ENCODE measurements at regions not wholly inside any gene's neighbourhood (a gene's known extent, or its start where the extent isn't known, plus 50 kb on each side); places are given as distances from the start of the nearest gene placed in this dataset.

DNA sequence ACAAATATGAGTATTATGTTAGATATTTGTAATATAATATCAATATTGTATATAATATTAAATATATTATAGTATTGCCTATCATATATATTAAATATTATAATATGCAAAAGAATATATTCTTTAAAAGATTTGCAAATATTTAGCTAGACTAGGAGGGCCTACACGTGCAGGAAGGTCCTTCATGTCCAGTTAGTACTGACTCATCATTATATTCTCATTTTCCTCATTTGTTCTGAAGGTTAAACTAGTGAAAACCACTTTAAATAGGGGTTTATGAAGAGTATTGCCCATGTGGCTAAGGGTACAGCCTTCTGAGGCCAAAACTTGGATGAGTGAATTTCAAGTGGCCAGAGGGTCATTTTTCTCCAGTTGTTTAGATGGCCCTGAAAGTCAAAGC is 293.0 kb upstream of the VRK2 start:
- H3F3A ChIP-seq (ENCODE audit: insufficient read depth, low read depth), result no peaks in the 10 kb centered on the region
- no peaks in the 10 kb centered on the region for H3K9me3 ChIP-seq (ENCODE audit: insufficient read depth, low read depth)
- no peaks in the 10 kb centered on the region for H3K27me3 ChIP-seq (ENCODE audit: insufficient read depth, low read depth)
- DNase-seq, result no peak
- H3K4me1 ChIP-seq (replicated peaks; ENCODE audit: insufficient read depth), result no peaks in the 10 kb centered on the region
- TF ChIP-seq EZH2 (IDR thresholded peaks at IDR 0.05; ENCODE audit: low read depth), result no peak
- TF ChIP-seq, protein P1, sequence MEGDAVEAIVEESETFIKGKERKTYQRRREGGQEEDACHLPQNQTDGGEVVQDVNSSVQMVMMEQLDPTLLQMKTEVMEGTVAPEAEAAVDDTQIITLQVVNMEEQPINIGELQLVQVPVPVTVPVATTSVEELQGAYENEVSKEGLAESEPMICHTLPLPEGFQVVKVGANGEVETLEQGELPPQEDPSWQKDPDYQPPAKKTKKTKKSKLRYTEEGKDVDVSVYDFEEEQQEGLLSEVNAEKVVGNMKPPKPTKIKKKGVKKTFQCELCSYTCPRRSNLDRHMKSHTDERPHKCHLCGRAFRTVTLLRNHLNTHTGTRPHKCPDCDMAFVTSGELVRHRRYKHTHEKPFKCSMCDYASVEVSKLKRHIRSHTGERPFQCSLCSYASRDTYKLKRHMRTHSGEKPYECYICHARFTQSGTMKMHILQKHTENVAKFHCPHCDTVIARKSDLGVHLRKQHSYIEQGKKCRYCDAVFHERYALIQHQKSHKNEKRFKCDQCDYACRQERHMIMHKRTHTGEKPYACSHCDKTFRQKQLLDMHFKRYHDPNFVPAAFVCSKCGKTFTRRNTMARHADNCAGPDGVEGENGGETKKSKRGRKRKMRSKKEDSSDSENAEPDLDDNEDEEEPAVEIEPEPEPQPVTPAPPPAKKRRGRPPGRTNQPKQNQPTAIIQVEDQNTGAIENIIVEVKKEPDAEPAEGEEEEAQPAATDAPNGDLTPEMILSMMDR (conservative IDR thresholded peaks at IDR 0.05), result no peak
- H3K9me2 ChIP-seq (ENCODE audit: insufficient read depth), result no peaks in the 10 kb centered on the region
- H4K20me1 ChIP-seq (ENCODE audit: insufficient read depth), result no peaks in the 10 kb centered on the region
- H3K27ac ChIP-seq, result no peak overlapping the region
- no peak overlapping the region for H3K4me2 ChIP-seq
- ChIA-PET CTCF (no interaction called here), POLR2A (ENCODE audit: unreplicated experiment) (no interaction called here)
- no peaks in the 10 kb centered on the region for H3K79me2 ChIP-seq (ENCODE audit: low read depth)
- intact Hi-C loops (cut with micrococcal nuclease; ENCODE audit: unreplicated experiment), result no loop called here
- H2AFZ ChIP-seq, result no peak overlapping the region
- no peaks in the 10 kb centered on the region for H3K36me3 ChIP-seq (ENCODE audit: low read depth)
- H3K4me3 ChIP-seq, result no peak overlapping the region
- no TSS peak for BruUV-seq (replicated peaks)

DNA sequence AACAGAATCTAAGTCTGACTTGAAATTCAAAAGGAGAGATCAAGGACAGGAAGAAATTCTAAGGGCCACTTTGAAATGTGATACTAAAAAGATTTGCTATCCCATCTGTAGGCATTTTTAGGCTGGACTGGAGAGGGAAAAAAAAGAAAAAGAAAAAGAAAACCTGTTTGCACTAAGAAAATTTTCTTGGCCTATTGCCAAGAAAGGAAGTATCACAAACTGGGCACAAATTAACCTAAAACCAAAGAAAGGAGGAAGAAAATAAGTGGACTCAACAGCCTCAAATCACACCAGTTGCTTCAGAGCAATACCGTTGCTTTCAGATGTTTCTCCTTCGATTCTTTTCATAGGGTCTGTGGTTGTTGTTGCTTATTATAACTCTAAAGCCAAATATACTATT is 287.9 kb upstream of the VRK2 start:
- ChIA-PET POLR2A (ENCODE audit: unreplicated experiment) (no interaction called here), CTCF (interaction anchor here (1.1 kb wide), 1 partner anchor 16 kb away, joined by 8 read pairs; no protein-coding TSS in a partner anchor)
- no peak overlapping the region for H3K4me3 ChIP-seq

DNA sequence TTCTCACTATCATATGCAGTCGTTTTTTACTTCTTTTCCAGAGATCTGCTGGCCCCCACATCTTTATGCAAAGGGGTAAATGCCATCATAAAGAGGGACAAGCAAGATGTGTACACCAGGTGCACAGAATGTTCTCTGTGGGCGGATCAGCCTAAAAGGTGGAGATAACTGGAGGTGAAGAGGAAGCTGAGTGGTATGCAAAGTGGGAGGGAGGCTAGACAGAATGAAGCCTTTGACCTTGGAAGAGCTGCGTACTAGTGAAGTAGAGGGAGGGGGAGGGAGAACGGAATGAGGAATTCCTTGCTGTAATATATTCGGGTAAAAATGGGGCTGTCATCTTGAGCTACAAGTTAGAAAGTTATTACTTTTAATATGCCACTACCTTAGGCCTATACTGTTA is 287.5 kb upstream of the VRK2 start:
- intact Hi-C loops (cut with micrococcal nuclease; ENCODE audit: unreplicated experiment), result loop anchor here (1.0 to 5.0 kb wide), 2 partner anchors 689 to 803 kb away; no protein-coding TSS in a partner anchor
- Histone ChIP-seq H3K4me3 (no peak overlapping the region), H3K36me3 (ENCODE audit: low read depth) (no peaks in the 10 kb centered on the region), H3K9me3 (ENCODE audit: insufficient read depth, low read depth) (no peaks in the 10 kb centered on the region), H3K4me1 (replicated peaks; ENCODE audit: insufficient read depth) (0 out of 2 replicates have a peak, but pooled peaks cover 5% of the 10 kb centered on the region), H4K20me1 (ENCODE audit: insufficient read depth) (no peaks in the 10 kb centered on the region), H3K9me2 (ENCODE audit: insufficient read depth) (no peaks in the 10 kb centered on the region; the same call in 1 of the 2 replicates), H3K27me3 (ENCODE audit: insufficient read depth, low read depth) (no peaks in the 10 kb centered on the region), H3K4me2 (no peak overlapping the region), H3K79me2 (ENCODE audit: low read depth) (no peaks in the 10 kb centered on the region), H2AFZ (no peak overlapping the region), H3K27ac (no peak overlapping the region), H3F3A (ENCODE audit: insufficient read depth, low read depth) (no peaks in the 10 kb centered on the region)
- ChIA-PET POLR2A (ENCODE audit: unreplicated experiment) (no interaction called here), CTCF (interaction anchor here (1.2 kb wide), 1 partner anchor 688 kb away, joined by 4 read pairs; no protein-coding TSS in a partner anchor)
- TF ChIP-seq, protein P1 (conservative IDR thresholded peaks at IDR 0.05), result no peak
- TF ChIP-seq EZH2 (IDR thresholded peaks at IDR 0.05; ENCODE audit: low read depth), result no peak
- no TSS peak for BruUV-seq (replicated peaks)
- DNase-seq, result no peak

More for the DNA sequence above, 287.9 kb upstream of the VRK2 start:
- Histone ChIP-seq H3F3A (ENCODE audit: insufficient read depth, low read depth) (no peaks in the 10 kb centered on the region), H3K9me3 (ENCODE audit: insufficient read depth, low read depth) (no peaks in the 10 kb centered on the region), H3K27me3 (ENCODE audit: insufficient read depth, low read depth) (no peaks in the 10 kb centered on the region), H3K9me2 (ENCODE audit: insufficient read depth) (no peaks in the 10 kb centered on the region; the same call in 1 of the 2 replicates), H3K27ac (no peak overlapping the region), H4K20me1 (ENCODE audit: insufficient read depth) (no peaks in the 10 kb centered on the region), H3K4me2 (no peak overlapping the region), H3K4me1 (replicated peaks; ENCODE audit: insufficient read depth) (0 out of 2 replicates have a peak, but pooled peaks cover 5% of the 10 kb centered on the region), H3K36me3 (ENCODE audit: low read depth) (no peaks in the 10 kb centered on the region), H3K79me2 (ENCODE audit: low read depth) (no peaks in the 10 kb centered on the region), H2AFZ (no peak overlapping the region)
- intact Hi-C loops (cut with micrococcal nuclease; ENCODE audit: unreplicated experiment), result loop anchor here (1.0 to 5.0 kb wide), 2 partner anchors 690 to 804 kb away; no protein-coding TSS in a partner anchor
- no TSS peak for BruUV-seq (replicated peaks)
- DNase-seq, result no peak
- no peak for TF ChIP-seq EZH2 (IDR thresholded peaks at IDR 0.05; ENCODE audit: low read depth)
- TF ChIP-seq, protein P1 (conservative IDR thresholded peaks at IDR 0.05), result no peak

Data from PC-9 (cell line).